ENCODE measurements at regions not wholly inside any gene's neighbourhood (a gene's known extent, or its start where the extent isn't known, plus 50 kb on each side); places are given as distances from the start of the nearest gene placed in this dataset.

DNA sequence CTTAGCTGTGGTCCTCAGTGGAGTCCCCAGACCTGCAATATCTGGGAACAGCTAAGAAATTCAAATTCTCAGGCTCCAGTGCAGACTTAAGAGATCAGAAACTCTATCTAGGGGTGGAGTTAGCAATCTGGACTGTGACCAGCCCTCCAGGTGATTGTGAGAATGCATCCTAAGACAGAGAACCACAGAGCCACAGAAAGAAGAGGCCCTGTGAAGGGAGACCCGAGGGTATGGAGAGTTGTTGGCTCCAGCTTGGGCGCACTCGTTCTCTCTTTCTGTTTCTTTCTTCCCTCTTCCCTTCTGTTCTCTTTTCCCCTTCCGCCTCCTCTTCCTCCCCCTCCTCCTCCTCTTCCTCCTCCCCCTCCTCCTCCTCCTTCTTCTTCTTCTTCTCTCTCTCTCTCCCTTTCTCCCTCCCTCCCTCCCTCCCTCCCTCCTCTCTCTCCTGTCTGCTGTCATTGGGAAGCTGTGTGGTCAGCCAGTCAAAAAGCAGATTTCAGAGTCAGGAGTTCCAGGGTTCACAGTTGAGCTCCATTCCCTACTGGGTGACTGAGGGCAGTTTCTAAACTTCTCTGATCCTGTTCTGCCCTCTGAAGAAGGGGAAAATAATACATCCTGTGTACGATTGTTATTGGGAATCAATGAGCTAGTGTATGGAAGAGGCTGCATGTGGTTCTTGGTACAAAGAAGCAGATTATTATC lies 62.1 kb upstream of the STEAP1B start:
- no peak for DNase-seq

DNA sequence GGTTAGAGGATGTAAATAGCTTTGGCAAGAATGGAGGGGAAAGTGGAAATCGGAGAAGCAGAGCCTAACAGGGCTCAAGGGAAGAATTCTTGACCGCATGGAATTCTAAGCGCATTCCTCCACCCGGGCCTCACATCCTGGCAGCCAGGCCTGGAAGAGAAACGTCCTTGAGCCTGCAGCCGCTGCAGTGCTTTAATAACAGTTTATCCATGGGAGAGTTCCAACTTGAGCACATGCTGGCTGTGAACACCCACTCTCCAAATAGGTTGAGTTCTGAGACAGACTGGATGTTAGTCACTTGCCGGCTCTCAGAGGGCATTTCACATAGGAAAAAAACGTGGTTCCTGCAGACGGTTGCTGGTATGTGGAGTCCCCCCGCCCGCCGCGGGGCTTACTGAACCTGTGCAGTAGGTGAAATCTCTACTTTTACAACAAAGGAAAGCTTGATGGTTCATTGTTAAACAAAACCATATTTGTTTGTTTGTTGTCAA lies 61.4 kb upstream of the STEAP1B start:
- no peak for DNase-seq

DNA sequence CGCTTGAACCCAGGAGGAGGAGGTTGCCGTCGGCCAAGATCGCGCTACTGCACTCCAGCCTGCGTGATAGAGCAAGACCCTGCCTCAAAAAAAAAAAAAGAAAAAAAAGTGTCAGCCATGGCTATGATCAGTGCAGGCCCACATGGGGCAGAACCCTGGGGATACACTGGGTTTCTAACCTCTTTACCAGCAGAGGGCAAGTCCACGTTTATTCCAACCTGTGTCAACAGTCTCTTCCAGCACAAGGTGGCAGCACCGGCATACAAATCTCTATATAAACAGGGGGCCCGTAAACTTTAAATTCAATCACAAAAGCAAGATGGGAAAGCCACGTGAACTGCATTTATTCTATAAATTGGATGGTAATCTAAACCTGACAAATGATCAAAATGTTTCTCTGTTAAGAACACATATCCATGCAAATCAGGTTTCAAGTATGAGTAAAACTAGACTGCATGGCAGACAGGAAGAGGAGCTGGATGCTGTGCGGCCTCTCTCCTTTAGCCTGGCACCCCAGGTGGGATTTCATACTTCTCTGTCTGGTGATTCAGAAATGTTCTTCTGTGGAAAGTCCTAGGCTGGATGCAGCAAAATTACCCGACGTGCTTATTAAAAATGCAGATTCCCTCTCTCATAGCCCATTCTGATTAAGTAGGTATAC lies 60.0 kb upstream of the STEAP1B start:
- DNase-seq = peak; percentile 61

DNA sequence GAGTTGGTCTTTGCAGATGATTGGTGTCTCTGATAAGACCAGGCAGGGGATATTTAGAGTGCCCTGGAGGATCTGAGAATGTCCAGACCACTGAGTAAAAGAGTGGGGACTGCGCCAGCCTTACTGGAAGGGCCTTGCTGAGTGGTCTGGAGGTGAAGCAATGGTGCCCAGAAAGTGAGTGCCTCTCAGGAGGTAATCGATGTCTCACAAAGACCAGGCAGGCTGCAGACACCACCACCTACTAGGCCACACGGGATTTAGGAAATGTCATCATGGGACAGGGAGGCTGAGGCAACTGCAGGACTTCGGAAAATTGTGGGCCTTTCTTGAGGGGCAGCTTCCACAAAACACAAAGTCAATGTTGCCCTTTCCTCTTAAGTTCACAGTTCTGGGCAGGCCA lies 57.2 kb upstream of the STEAP1B start:
- no peak for DNase-seq

GRCh38 chr7:22555476-22555875 lies 55.5 kb upstream of the STEAP1B start:
- no peak for DNase-seq

DNA sequence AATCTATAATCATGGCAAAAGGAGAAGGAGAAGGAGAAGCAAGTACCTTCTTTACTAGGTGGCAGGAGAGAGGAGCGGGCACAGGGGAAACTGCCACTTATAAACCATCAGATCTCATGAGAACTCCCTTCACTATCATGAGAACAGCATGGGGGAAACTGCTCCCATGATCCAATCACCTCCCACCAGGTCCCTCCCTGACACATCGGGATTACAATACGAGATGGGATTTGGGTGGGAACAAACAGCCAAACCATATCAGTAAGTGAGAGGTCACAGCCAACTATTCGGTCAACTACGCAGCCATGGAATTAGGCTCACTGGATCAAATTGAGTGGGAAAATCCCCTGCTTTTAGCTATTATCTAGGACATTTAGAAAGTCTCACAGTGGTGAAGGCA lies 54.2 kb upstream of the STEAP1B start:
- DNase-seq = no peak

- no peak for DNase-seq
These were observed 52.0 kb upstream of the STEAP1B start for GRCh38 chr7:22551768-22552513.

- DNase-seq = no peak
These were observed 50.6 kb upstream of the STEAP1B start for GRCh38 chr7:22550514-22551030.

GRCh38 chr7:22549667-22550513 lies 49.9 kb upstream of the STEAP1B start:
- no peak for DNase-seq

All from stimulated activated naive CD4-positive, alpha-beta T cell treated with Interleukin-2 at 50 U/mL for 16 hours (primary cell).